ENCODE measurements at regions not wholly inside any gene's neighbourhood (a gene's known extent, or its start where the extent isn't known, plus 50 kb on each side); places are given as distances from the start of the nearest gene placed in this dataset.
"Not testable (repeated sequence)": the region's sequence is repeated elsewhere in the genome, so short reads cannot be mapped to it uniquely, and the experiment has no call there.

DNA sequence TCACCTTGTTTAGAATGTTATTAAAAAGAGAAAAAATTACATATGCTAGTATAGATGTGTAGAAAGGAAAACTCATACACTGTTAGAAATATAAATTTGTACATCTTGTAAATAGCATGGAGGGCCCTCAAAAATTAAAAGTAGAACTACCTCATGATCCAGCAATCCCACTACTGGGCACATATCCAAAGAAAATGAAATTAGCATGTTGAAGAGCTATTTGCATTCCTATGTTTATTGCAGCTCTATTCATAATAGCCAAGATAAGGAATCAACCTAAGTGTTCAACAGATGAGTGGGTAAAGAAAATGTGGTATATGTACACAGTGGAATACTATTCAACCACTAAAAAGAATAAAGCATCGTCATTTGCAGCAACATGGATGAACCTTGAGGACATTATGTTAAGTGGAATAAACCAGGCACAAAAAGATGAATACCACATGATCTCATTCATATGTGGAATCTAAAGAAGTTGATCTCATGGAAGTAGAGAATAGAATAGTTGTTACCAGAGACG lies 251.5 kb upstream of the THUMPD2 start:
- H3K4me3 ChIP-seq (ENCODE audit: low read length in 2 of 2), result no peak overlapping the region
- peaks cover 3 to 5% of the 10 kb centered on the region in 2 donors for H3K9me3 ChIP-seq (ENCODE audit: control insufficient read depth in 2 of 2, low read length in 2 of 2)
- no peaks in the 10 kb centered on the region for H3K27me3 ChIP-seq (ENCODE audit: control insufficient read depth in 1 of 2, insufficient read depth in 2 of 2, low read length in 2 of 2)
- H3K9ac ChIP-seq (ENCODE audit: low read length in 2 of 2), result no peak overlapping the region
- no peaks in the 10 kb centered on the region for H3K36me3 ChIP-seq (ENCODE audit: control insufficient read depth in 2 of 2, insufficient read depth in 2 of 2, low read length in 2 of 2)
- H3K27ac ChIP-seq (ENCODE audit: low read length), result no peak overlapping the region
- H3K4me1 ChIP-seq (ENCODE audit: control insufficient read depth, insufficient read depth, low read length), result no peaks in the 10 kb centered on the region

DNA sequence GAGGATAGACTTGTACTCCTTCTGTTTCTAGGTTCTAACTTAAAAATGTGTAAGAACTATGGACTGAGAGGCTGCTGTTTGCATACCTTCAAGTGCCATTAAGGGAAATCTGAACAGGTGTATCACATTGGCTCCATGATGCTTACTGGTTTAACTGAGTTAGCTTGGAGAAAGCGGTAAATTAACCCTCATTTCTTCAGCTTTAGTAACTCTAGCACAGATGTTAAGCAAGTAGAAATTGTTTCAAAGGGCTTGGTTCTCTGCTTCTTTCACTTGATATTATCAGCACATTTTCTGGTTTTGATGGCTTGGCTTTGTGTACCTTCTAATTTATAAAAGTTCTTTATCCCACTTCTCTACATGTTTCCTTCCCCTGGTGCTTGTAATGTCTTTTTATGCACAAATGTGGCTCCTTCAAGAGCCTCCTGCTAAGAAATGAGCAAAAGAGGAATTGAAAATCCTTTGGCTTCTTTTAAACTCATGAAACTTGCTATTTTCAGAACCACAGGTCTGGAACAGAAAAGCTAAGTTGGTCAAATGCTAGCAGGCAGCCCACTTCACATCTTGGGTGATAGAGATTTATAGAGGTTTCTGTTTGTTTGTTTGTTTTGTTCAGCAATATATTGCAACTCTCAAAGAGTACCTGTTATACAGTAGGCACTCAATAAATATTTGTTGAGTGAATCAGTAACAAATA lies 249.9 kb upstream of the THUMPD2 start:
- Histone ChIP-seq H3K4me1 (ENCODE audit: control insufficient read depth, insufficient read depth, low read length) (no peaks in the 10 kb centered on the region), H3K27ac (ENCODE audit: low read length) (no peak overlapping the region), H3K9me3 (ENCODE audit: control insufficient read depth in 2 of 2, low read length in 2 of 2) (no peaks in the 10 kb centered on the region), H3K36me3 (ENCODE audit: control insufficient read depth in 2 of 2, insufficient read depth in 2 of 2, low read length in 2 of 2) (no peaks in the 10 kb centered on the region), H3K9ac (ENCODE audit: low read length in 2 of 2) (no peak overlapping the region), H3K27me3 (ENCODE audit: control insufficient read depth in 1 of 2, insufficient read depth in 2 of 2, low read length in 2 of 2) (no peaks in the 10 kb centered on the region), H3K4me3 (ENCODE audit: low read length in 2 of 2) (no peak overlapping the region)

DNA sequence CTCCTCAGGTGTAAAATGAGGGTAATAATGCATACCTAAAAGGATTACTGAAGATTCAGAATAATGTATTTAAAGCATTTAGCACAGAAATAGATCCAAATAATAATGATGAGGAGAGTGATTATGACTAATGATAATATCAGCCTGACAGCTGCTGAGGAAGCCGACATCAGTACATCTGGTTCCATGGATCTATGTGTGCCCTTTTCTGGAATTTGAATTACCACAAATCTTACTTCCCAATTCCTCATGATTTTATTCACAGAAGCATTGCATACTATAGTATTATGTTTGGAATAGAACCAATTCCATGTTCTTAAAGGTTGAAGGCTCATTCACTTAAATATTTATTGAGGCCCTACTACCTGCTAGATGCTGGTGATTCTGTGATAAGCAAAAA lies 248.9 kb upstream of the THUMPD2 start:
- Histone ChIP-seq H3K36me3 (ENCODE audit: control insufficient read depth in 2 of 2, insufficient read depth in 2 of 2, low read length in 2 of 2) (no peaks in the 10 kb centered on the region), H3K4me1 (ENCODE audit: control insufficient read depth, insufficient read depth, low read length) (no peaks in the 10 kb centered on the region), H3K27me3 (ENCODE audit: control insufficient read depth in 1 of 2, insufficient read depth in 2 of 2, low read length in 2 of 2) (no peaks in the 10 kb centered on the region), H3K9ac (ENCODE audit: low read length in 2 of 2) (no peak overlapping the region), H3K9me3 (ENCODE audit: control insufficient read depth in 2 of 2, low read length in 2 of 2) (no peaks in the 10 kb centered on the region), H3K4me3 (ENCODE audit: low read length in 2 of 2) (no peak overlapping the region), H3K27ac (ENCODE audit: low read length) (no peak overlapping the region)

DNA sequence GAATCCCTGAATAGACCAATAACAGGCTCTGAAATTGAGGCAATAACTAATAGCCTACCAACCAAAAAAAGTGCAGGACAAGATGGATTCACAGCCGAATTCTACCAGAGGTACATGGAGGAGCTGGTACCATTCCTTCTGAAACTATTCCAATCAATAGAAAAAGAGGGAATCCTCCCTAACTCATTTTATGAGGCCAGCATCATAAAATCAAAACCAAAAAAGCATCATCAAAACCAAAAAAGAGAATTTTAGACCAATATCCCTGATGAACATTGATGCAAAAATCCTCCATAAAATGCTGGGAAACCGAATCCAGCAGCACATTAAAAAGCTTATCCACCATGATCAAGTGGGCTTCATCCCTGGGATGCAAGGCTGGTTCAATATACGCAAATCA lies 246.2 kb upstream of the THUMPD2 start:
- not testable (repeated sequence) for H3K36me3 ChIP-seq (ENCODE audit: control insufficient read depth in 2 of 2, insufficient read depth in 2 of 2, low read length in 2 of 2); H3K9me3 ChIP-seq (ENCODE audit: control insufficient read depth in 2 of 2, low read length in 2 of 2); H3K27me3 ChIP-seq (ENCODE audit: control insufficient read depth in 1 of 2, insufficient read depth in 2 of 2, low read length in 2 of 2); H3K27ac ChIP-seq (ENCODE audit: low read length); H3K9ac ChIP-seq (ENCODE audit: low read length in 2 of 2); H3K4me3 ChIP-seq (ENCODE audit: low read length in 2 of 2); H3K4me1 ChIP-seq (ENCODE audit: control insufficient read depth, insufficient read depth, low read length)

DNA sequence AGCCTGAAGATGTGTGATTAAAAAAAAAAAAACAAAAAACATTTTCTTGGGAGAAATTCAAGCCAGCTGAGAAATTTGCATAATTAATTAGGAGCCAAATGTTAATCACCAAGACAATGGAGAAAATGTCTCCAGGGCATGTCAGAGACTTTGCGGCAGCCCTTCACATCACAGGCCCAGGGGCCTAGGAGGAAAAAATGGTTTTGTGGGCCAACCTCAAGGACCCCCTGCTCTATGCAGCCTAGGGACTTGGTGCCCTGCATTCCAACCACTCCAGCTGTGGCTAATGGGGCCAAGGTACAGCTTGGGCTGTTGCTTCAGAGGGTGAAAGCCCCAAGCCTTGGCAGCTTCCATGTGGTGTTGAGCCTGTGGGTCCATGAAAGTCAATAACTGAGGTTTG lies 241.9 kb upstream of the THUMPD2 start:
- Histone ChIP-seq H3K4me3 (ENCODE audit: low read length in 2 of 2) (no peak overlapping the region), H3K9ac (ENCODE audit: low read length in 2 of 2) (no peak overlapping the region), H3K27ac (ENCODE audit: low read length) (no peak overlapping the region), H3K4me1 (ENCODE audit: control insufficient read depth, insufficient read depth, low read length) (no peaks in the 10 kb centered on the region), H3K9me3 (ENCODE audit: control insufficient read depth in 2 of 2, low read length in 2 of 2) (peaks cover 0 to 2% of the 10 kb centered on the region in 2 donors), H3K27me3 (ENCODE audit: control insufficient read depth in 1 of 2, insufficient read depth in 2 of 2, low read length in 2 of 2) (no peaks in the 10 kb centered on the region), H3K36me3 (ENCODE audit: control insufficient read depth in 2 of 2, insufficient read depth in 2 of 2, low read length in 2 of 2) (no peaks in the 10 kb centered on the region)

DNA sequence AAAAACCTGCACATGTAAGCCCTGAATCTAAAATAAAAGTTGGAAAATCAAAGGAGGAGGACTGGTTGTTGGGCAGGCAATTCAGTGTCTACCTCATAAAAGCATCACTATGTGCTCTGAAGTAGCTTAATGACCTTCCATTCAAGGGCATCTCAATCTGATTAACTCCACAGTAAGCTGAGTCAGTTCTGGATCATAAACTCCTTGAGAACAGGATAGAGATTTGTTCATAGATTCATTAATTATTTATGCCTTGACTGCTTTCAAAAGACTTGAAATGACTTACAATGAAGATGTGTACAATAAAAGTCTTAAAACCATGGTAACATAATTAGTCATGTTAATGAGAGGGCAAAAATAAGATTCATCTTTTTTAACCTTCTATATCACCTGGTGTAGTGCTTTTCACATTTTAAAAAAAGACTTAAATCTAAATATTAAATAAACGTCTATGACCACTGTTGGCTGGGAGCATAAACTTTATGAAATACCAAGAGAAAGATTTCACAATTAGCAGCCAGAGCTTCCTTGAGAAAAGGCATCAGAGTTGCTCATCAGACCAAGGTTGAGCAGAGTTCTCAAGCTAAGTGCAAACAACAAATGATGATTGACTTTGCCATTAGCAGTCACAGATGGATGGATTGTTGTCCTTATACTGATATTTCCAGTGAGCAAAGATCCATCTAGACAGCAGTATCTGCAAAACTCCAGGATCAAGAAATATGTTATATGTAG lies 237.3 kb upstream of the THUMPD2 start:
- peaks cover 0 to 2% of the 10 kb centered on the region in 2 donors for H3K9me3 ChIP-seq (ENCODE audit: control insufficient read depth in 2 of 2, low read length in 2 of 2)
- H3K27ac ChIP-seq (ENCODE audit: low read length), result no peak overlapping the region
- no peaks in the 10 kb centered on the region for H3K36me3 ChIP-seq (ENCODE audit: control insufficient read depth in 2 of 2, insufficient read depth in 2 of 2, low read length in 2 of 2)
- no peaks in the 10 kb centered on the region for H3K27me3 ChIP-seq (ENCODE audit: control insufficient read depth in 1 of 2, insufficient read depth in 2 of 2, low read length in 2 of 2)
- no peaks in the 10 kb centered on the region for H3K4me1 ChIP-seq (ENCODE audit: control insufficient read depth, insufficient read depth, low read length)
- no peak overlapping the region for H3K9ac ChIP-seq (ENCODE audit: low read length in 2 of 2)
- no peak overlapping the region for H3K4me3 ChIP-seq (ENCODE audit: low read length in 2 of 2)

DNA sequence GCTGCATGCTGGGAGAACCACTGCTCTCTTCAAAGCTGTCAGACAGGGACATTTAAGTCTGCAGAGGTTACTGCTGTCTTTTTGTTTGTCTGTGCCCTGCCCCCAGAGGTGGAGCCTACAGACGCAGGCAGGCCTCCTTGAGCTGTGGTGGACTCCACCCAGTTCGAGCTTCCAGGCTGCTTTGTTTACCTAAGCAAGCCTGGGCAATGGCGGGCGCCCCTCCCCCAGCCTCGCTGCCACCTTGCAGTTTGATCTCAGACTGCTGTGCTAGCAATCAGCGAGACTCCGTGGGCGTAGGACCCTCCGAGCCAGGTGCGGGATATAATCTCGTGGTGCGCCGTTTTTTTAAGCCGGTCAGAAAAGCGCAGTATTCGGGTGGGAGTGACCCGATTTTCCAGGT lies 234.9 kb upstream of the THUMPD2 start:
- not testable (repeated sequence) for H3K4me3 ChIP-seq (ENCODE audit: low read length in 2 of 2); H3K27ac ChIP-seq (ENCODE audit: low read length); H3K4me1 ChIP-seq (ENCODE audit: control insufficient read depth, insufficient read depth, low read length); H3K27me3 ChIP-seq (ENCODE audit: control insufficient read depth in 1 of 2, insufficient read depth in 2 of 2, low read length in 2 of 2); H3K36me3 ChIP-seq (ENCODE audit: control insufficient read depth in 2 of 2, insufficient read depth in 2 of 2, low read length in 2 of 2); H3K9ac ChIP-seq (ENCODE audit: low read length in 2 of 2); H3K9me3 ChIP-seq (ENCODE audit: control insufficient read depth in 2 of 2, low read length in 2 of 2)

DNA sequence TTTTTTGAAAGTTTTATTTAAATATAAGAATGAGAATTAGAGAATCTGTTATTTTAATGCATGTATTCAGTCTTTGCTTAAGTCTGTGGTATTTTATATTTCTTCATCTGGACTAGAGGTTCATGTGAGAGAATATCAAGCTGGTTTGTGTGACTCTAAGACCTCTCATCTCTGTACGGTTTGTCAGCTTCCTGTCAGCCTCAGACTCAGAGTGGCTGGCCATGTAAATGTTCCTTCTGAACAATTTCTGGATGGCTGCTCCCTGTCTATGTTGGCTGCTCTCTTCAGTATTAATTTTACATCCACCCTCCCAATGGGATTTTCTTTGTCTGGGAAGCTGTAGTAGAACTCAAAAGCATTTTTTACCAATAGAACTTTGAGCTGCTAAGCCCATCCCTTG lies 225.3 kb upstream of the THUMPD2 start:
- H3K27ac ChIP-seq (ENCODE audit: low read length), result no peak overlapping the region
- no peak overlapping the region for H3K9ac ChIP-seq (ENCODE audit: low read length in 2 of 2)
- no peaks in the 10 kb centered on the region for H3K27me3 ChIP-seq (ENCODE audit: control insufficient read depth in 1 of 2, insufficient read depth in 2 of 2, low read length in 2 of 2)

DNA sequence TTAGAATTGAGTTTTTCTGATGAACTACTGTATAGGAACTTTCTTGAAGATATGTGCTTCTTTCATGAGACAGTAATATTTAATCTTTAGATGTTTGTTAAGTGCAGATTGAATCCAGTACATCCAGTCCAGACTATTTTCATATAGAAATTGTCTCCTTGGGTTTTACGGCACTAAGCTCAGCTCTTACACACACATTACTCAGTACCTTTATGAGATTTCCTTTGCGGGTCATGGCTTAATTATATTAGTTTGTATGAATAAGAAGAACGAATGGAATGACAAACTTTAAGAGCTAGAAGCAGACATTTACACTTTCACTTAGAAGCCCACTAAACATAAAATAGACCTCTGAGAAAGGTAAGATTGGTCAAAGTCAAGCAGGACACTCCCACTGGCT lies 223.3 kb upstream of the THUMPD2 start:
- H3K9ac ChIP-seq (ENCODE audit: low read length in 2 of 2), result no peak overlapping the region
- H3K27ac ChIP-seq (ENCODE audit: low read length), result no peak overlapping the region
- H3K4me1 ChIP-seq (ENCODE audit: control insufficient read depth, insufficient read depth, low read length), result no peaks in the 10 kb centered on the region
- H3K36me3 ChIP-seq (ENCODE audit: control insufficient read depth in 2 of 2, insufficient read depth in 2 of 2, low read length in 2 of 2), result no peaks in the 10 kb centered on the region
- no peaks in the 10 kb centered on the region for H3K27me3 ChIP-seq (ENCODE audit: control insufficient read depth in 1 of 2, insufficient read depth in 2 of 2, low read length in 2 of 2)
- H3K9me3 ChIP-seq (ENCODE audit: control insufficient read depth in 2 of 2, low read length in 2 of 2), result no peaks in the 10 kb centered on the region
- H3K4me3 ChIP-seq (ENCODE audit: low read length in 2 of 2), result no peak overlapping the region

More for the DNA sequence above, 225.3 kb upstream of the THUMPD2 start:
- Histone ChIP-seq H3K36me3 (ENCODE audit: control insufficient read depth in 2 of 2, insufficient read depth in 2 of 2, low read length in 2 of 2) (no peaks in the 10 kb centered on the region), H3K4me1 (ENCODE audit: control insufficient read depth, insufficient read depth, low read length) (no peaks in the 10 kb centered on the region), H3K9me3 (ENCODE audit: control insufficient read depth in 2 of 2, low read length in 2 of 2) (no peaks in the 10 kb centered on the region), H3K4me3 (ENCODE audit: low read length in 2 of 2) (no peak overlapping the region)

DNA sequence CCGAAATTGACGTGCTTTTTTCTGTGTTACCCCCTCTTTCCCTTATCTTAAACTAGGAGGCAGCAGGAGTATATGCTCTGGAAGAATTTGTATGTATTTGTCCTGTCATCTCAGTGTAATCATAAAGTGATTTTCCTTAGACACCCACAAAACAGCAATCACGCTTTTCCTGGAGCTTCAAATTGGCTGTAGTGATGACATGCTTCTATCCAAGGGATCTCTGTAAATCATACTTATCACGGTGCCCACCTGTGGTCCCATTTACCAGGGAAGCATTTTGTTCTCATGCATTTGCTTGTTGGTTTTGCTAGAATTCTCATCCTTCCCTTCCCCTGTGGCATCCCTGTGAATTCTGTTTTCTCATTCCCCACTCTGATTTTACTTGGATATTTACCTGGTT lies 220.8 kb upstream of the THUMPD2 start:
- no peak overlapping the region for H3K9ac ChIP-seq (ENCODE audit: low read length in 2 of 2)
- no peaks in the 10 kb centered on the region for H3K4me1 ChIP-seq (ENCODE audit: control insufficient read depth, insufficient read depth, low read length)
- no peaks in the 10 kb centered on the region for H3K27me3 ChIP-seq (ENCODE audit: control insufficient read depth in 1 of 2, insufficient read depth in 2 of 2, low read length in 2 of 2)
- H3K4me3 ChIP-seq (ENCODE audit: low read length in 2 of 2), result no peak overlapping the region
- H3K27ac ChIP-seq (ENCODE audit: low read length), result no peak overlapping the region
- H3K36me3 ChIP-seq (ENCODE audit: control insufficient read depth in 2 of 2, insufficient read depth in 2 of 2, low read length in 2 of 2), result no peaks in the 10 kb centered on the region
- H3K9me3 ChIP-seq (ENCODE audit: control insufficient read depth in 2 of 2, low read length in 2 of 2), result no peaks in the 10 kb centered on the region

DNA sequence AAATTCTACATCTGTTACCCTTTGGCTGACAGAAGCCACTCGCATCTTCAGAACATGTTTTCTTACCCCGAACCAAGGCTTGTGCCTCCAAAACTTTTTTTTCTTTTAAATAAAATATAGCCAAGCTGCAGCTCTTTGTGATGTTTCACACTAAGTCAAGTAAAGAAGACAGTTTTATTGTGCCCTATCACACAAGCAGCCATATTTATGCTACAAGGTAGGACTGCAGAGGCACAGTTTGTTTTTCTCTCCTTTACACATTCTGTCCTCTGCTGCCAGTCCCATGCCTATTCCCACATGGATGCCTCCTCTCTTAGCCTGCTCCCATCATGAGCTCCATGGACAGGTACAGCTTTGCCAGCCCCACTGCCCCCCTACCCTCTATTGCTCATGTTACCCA lies 219.6 kb upstream of the THUMPD2 start:
- H3K27ac ChIP-seq (ENCODE audit: low read length), result no peak overlapping the region
- no peaks in the 10 kb centered on the region for H3K36me3 ChIP-seq (ENCODE audit: control insufficient read depth in 2 of 2, insufficient read depth in 2 of 2, low read length in 2 of 2)
- no peak overlapping the region for H3K4me3 ChIP-seq (ENCODE audit: low read length in 2 of 2)
- H3K27me3 ChIP-seq (ENCODE audit: control insufficient read depth in 1 of 2, insufficient read depth in 2 of 2, low read length in 2 of 2), result no peaks in the 10 kb centered on the region
- H3K9ac ChIP-seq (ENCODE audit: low read length in 2 of 2), result no peak overlapping the region
- H3K9me3 ChIP-seq (ENCODE audit: control insufficient read depth in 2 of 2, low read length in 2 of 2), result no peaks in the 10 kb centered on the region
- no peaks in the 10 kb centered on the region for H3K4me1 ChIP-seq (ENCODE audit: control insufficient read depth, insufficient read depth, low read length)
